Peyer's patch (tissue), 4 donors: ENCODE measurements at regions not wholly inside any gene's neighbourhood (a gene's known extent, or its start where the extent isn't known, plus 50 kb on each side); places are given as distances from the start of the nearest gene placed in this dataset.

Experiments
- CTCF ChIP-seq, 6 experiments: fragments of 450-650 bp in 4 of 6; fragments of 200-600 bp in 2 of 6; sonication (generic) in 1 of 6; IDR thresholded peaks; one replicate each; pipeline ENCODE4 v1.5.1; 2017 to 2019; ENCODE audit warnings: antibody characterized with exemption in 6 of 6, mild to moderate bottlenecking in 3 of 6, moderate library complexity in 1 of 6
- POLR2A ChIP-seq, 2 donors: fragments of 450-650 bp; IDR thresholded peaks; one replicate each; pipeline ENCODE4 v1.5.1; 2017; ENCODE audit warnings: antibody characterized with exemption in 2 of 2, mild to moderate bottlenecking in 2 of 2, moderate library complexity in 2 of 2

- TF ChIP-seq CTCF (IDR thresholded peaks at IDR 0.05) (no peak), POLR2A (IDR thresholded peaks at IDR 0.05) (no peak)
These were observed 676.6 kb upstream of the GCFC2 start for GRCh38 chr2:76387294-76387693.
